ENCODE measurements at regions not wholly inside any gene's neighbourhood (a gene's known extent, or its start where the extent isn't known, plus 50 kb on each side); places are given as distances from the start of the nearest gene placed in this dataset.
"Not testable (repeated sequence)": the region's sequence is repeated elsewhere in the genome, so short reads cannot be mapped to it uniquely, and the experiment has no call there.

GRCh38 chr20:26058446-26058845 lies 361.8 kb upstream of the ZNF337 start:
- not testable (repeated sequence) for TF ChIP-seq BHLHE40 (IDR thresholded peaks at IDR 0.05; ENCODE audit: low read length)
- TF ChIP-seq, protein P1, sequence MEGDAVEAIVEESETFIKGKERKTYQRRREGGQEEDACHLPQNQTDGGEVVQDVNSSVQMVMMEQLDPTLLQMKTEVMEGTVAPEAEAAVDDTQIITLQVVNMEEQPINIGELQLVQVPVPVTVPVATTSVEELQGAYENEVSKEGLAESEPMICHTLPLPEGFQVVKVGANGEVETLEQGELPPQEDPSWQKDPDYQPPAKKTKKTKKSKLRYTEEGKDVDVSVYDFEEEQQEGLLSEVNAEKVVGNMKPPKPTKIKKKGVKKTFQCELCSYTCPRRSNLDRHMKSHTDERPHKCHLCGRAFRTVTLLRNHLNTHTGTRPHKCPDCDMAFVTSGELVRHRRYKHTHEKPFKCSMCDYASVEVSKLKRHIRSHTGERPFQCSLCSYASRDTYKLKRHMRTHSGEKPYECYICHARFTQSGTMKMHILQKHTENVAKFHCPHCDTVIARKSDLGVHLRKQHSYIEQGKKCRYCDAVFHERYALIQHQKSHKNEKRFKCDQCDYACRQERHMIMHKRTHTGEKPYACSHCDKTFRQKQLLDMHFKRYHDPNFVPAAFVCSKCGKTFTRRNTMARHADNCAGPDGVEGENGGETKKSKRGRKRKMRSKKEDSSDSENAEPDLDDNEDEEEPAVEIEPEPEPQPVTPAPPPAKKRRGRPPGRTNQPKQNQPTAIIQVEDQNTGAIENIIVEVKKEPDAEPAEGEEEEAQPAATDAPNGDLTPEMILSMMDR (IDR thresholded peaks at IDR 0.05 in 2 of 3, conservative IDR thresholded peaks at IDR 0.05 in 1 of 3; ENCODE audit: insufficient read depth in 2 of 3, low read depth in 1 of 3, low read length in 3 of 3) = not testable (repeated sequence)
